SK-N-MC (cell line): ENCODE measurements at regions not wholly inside any gene's neighbourhood (a gene's known extent, or its start where the extent isn't known, plus 50 kb on each side); places are given as distances from the start of the nearest gene placed in this dataset.

Source experiments
- EZH2 ChIP-seq: fragments of 200-600 bp; sonication (generic); IDR thresholded peaks from one replicate; pipeline ENCODE4 v1.6.1; 2017; ENCODE audit warnings: antibody characterized with exemption
- POLR2AphosphoS5 ChIP-seq: IDR thresholded peaks from 2 replicates; pipeline ENCODE4 v1.6.1; 2012; ENCODE audit warnings: mild to moderate bottlenecking, low read depth, low read length, borderline replicate concordance

DNA sequence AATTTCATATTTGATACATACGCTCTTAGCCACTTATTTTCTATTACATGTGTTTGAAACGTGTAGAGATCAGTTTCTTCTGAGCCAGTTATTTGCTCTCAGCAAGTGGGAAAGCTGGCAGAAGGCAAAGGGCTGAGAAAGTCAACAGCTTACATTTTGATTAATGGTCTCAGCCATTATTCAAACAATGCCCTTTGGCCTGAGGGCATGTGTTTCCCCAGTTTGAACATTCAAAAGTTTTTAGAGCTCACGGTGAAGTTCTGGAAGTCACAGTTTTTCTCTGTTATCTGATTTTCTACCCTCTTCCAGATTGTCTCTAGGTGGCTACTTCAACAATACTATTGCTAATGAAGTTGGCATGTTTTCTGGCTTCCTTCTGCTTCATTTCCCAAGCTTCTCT, 591.8 kb upstream of the CPEB2 start:
- no peak for TF ChIP-seq EZH2
- TF ChIP-seq POLR2AphosphoS5: no peak
